HG03095 (cell line): ENCODE measurements at regions not wholly inside any gene's neighbourhood (a gene's known extent, or its start where the extent isn't known, plus 50 kb on each side); places are given as distances from the start of the nearest gene placed in this dataset.
A peak's percentile ranks its signal among the peaks of the same experiment; 100 is the strongest.
"Not testable (repeated sequence)": the region's sequence is repeated elsewhere in the genome, so short reads cannot be mapped to it uniquely, and the experiment has no call there.

Experiments
- ATAC-seq: cut with Tn5 transposase; IDR thresholded peaks from one replicate; pipeline ENCODE4 v1.9.1; 2021; ENCODE audit warnings: moderate library complexity; ENCODE audit not compliant: unreplicated experiment

GRCh38 chr14:54241517-54241916, 155.3 kb upstream of the CDKN3 start:
- ATAC-seq = no peak

DNA sequence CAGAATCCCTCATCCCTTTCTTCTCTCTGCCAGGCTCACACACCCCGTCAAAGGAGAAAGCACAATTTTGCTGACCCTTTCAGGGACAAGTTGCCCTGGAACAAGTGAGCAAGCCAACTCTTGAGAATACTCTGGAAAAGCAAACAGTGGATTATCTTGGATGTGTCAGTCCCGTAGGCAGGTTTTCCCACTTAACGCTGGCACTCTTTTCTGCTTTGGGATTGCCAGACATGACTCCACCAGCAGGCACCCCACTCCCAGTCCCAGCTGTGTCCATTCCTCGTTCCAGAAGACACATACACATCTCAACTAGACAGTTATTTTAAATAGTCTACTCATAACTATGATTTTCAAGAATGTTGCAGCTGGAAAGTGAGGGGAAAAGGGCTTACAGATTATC, 145.5 kb upstream of the CDKN3 start:
- no peak for ATAC-seq

DNA sequence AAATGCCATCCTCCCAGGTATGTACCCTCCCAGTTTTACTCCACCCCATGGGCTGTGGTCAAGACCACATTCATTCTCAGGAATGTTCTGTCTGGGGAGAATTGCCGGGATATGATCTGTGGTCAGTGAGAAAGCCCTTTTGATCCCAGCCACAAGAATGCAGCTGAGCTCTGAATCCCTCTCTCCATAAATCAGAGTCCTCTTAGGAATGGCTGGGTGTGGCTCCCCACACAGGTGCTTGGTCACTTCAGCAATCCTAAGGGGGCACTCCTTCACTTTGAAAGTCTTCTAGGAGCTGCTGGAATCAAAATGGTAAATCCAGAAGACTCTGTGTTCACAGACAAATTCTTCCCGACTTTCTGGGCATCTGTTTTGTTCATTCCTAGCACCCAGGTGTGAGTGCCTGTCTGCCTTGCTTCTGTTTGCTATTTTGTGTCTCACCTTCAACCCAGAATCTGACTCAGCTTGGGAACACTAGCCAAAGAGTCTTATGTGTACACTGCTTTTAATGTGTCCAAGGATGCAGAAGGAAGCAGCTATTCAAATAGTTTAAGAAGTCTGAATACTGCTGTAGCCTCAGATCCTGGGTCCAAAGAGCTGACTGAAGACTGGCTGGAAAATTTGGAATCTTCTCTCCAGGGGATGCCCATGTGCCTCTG, 144.6 kb upstream of the CDKN3 start:
- no peak for ATAC-seq

- peak; percentile 75 for ATAC-seq
These were observed 143.4 kb upstream of the CDKN3 start for GRCh38 chr14:54253195-54253947.

GRCh38 chr14:54256156-54256555, 140.7 kb upstream of the CDKN3 start:
- no peak for ATAC-seq

DNA sequence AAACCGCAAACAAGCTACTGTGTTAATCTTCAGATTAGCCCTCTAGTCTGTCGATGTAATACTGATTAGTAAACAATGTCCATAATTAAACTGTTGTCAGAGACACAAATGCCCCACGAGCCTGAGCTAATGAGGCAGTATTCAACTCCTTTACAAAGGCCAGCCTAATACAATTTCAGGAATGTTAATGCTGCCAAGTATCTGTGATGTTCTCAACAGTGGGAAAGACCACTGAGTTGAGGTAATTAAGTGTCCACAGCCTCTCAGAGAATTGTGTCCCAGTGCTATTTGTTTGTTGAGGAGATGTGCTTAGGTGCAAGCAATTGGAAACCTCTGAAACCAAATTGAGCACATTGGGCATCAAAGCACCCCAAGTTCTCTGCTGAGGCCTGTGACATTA, 139.4 kb upstream of the CDKN3 start:
- no peak for ATAC-seq

- no peak for ATAC-seq
These were observed 138.4 kb upstream of the CDKN3 start for GRCh38 chr14:54258382-54258781.

- ATAC-seq = no peak
These were observed 137.0 kb upstream of the CDKN3 start for GRCh38 chr14:54259821-54260220.

- no peak for ATAC-seq
These were observed 135.5 kb upstream of the CDKN3 start for GRCh38 chr14:54261283-54261682.

GRCh38 chr14:54266616-54267015, 130.2 kb upstream of the CDKN3 start:
- not testable (repeated sequence) for ATAC-seq

- ATAC-seq = peak; percentile 91
These were observed 129.6 kb upstream of the CDKN3 start for GRCh38 chr14:54267172-54267571.

DNA sequence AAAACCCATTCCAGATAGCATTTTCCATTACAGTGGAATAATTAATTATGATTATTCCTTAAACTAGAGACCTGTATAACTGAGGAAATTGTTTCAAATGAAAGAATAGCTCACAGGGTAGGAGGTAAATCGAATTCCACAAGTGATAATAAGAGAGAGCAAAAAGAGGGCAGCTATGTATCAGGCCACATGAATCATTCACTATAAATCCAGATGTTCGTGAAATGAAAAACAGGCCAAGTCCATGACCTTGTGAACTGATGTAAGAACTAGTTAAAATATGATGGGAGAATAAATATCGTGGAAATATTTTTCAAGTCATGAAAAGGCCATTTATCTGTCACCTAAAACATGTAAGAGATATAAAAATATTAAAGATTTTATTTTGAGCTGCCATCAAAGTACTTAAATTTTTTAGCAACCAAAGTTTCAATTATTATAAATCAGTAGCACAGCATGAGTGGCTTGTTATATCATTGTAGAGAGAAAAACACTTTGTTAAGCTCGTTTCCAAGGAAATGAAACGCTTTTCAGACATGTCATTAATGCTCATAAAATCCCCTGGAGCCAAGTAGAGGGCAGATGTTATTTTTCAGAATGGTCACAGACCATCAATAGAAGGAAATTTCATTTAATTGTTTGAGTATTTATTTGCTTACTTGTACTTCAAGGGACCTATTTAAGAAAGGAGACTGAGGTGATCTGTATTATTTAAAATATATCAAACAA, 120.6 kb upstream of the CDKN3 start:
- no peak for ATAC-seq

DNA sequence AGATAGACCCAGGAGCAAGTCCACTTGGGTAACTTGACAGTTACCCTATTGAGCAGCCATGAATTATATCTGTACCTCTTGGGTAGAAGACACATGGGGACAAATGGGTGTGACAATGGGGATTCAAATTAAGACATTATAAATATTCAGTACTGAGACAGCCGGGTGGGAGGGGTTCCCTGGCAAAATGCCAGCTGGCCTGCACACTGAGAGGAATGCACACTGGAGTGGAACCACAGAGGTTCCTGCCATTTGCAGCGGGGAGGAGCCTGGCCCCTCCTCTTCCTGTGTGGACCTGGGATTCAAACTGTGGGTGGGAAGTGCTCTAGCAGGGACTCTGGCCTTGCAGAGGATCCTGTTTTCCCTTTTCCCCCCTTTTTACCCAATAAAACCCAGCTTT, 118.7 kb upstream of the CDKN3 start:
- no peak for ATAC-seq

DNA sequence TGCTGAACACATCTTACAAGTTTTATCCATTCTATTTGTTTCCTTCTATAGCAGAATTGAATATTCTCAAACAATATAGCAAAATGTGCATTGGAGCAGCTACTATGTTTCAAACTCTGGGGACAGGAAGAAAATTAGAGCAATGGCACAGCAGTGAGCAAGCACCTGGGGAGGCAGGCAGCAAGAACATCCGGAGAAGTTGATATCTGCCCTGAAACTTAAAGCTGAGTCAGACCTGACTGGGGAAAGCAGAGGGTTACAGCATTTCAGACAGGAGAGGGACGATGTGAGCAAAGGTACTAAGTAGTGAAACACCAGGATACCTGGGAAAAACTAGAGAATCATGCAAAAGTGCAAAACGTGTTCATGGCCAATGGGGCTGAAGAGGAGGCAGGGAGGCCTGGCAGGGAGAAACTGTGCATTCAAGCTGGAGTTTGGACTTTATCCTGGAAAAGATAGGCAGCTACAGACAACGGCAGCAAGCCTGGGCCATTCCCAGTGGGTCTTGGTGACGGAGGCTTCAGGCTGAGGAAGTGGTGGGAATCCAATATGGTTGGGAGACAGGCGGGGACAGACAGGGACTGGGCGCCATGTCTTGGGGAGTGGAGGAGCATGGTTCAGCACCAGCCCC, 118.0 kb upstream of the CDKN3 start:
- ATAC-seq = no peak

DNA sequence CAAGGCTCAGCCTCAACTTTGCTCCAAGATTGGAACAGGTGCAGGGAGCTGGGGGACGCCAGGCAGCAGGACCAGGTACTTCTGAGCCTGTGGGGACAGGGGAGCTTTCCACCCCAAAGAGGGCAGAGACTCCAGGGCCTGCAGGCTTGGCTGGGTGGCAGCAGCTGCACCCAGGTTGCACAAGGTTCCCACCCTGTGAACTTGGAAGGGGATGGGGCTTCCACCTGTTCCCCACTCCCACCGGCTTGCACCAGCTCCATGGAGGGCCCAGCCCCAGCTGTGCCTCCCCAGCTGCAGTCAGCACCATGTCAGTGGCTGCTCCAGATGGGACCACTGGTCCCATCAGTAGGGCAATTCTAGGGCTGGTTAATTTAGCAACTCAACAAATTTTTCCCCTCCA, 114.0 kb upstream of the CDKN3 start:
- no peak for ATAC-seq

DNA sequence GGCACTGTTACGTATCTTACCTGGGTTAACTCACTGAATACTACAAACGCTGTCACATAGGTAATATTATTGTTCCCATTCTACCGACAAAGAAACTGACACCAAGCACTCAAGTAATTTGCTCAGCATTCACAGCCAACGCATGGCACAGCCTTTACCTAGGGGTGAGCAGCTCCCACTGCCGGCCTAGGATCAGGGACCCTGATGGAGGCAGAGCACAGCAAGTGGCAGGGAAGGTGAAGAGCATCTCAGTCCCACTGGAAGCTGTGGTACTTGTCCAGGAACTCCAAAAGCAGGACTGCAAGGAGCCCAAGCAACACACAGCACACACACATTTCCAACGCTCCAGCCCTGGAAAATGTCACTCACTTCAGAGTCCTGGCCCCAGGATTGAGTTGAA, 111.8 kb upstream of the CDKN3 start:
- ATAC-seq = no peak

DNA sequence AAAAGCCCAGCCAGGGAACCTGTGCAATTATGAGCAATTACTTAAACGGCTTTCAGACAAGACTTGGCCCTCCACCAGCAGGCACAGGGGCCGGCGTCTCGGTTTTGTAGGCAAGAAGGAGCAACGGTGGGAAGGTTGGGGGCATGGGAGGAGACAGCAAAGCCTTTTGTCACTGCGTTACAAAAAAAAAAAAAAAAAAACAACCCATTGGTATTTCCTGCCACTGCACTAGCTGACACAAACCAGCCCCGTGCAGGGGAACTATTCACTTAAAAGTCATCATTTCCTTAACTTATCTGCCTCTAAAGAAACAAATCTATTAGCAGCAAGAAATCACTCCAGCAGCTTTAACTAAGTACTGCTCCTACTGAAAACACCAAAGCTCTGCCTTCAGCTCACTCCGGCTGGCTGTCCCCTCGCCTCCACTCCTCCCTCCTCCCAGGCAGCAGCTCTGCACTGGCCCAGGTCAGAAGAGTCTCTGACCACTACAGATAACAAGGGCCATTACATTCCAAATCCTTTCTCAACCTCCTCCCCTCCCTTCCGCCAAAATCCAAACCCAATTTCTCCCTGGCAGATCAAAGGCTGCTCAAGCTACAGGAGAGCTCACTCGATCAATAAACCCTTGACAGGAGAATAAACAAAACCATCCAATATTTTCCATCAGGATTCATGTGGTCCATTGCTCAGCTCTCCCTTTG, 105.2 kb upstream of the CDKN3 start:
- no peak for ATAC-seq

GRCh38 chr14:54294802-54295201, 102.0 kb upstream of the CDKN3 start:
- ATAC-seq = no peak

DNA sequence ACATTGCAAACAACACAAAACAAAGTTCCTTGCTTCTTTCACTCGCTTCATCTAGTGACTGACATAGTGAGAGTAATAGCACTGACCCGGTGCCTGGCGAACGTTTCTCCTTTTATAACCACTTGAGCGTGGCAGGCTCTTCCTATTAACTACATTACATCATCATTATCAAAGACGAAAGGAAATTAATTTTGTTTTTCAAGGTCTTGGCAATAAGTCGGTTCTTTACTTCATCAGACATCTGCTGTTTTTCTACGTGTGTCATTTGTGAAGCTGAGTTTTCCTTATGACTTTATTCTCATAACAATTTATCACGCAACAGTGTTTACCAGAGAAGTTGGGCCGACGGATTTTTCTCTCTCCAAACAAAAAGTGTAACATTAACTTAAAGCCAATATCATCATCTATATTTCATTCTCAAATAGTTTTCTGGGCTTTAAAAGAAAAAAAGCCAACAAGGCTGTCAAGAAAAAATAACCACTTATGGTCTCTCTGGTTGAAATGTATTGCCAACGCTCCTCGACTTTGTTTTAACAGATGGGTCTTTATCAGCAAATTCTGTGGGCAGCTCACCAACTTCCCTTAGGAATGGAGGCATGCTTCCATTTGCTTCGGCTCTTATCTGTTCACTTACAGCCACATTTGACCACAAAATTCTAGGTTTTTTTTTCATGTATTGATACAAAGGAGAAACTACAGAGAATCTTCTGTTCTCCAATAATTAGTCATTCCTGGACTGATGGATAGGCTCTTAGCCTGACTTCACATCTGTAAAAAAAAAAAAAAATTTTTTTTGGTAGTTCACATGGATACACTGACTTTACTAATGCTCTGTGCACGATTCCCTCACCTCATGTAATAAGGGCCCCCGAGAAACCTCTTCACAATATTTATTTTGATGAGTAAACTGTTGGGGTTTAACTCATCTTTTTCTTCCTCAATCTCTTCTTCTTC, 97.1 kb upstream of the CDKN3 start:
- ATAC-seq = no peak

- ATAC-seq = no peak
These were observed 95.9 kb upstream of the CDKN3 start for GRCh38 chr14:54300881-54301280.
